ENCODE measurements at regions not wholly inside any gene's neighbourhood (a gene's known extent, or its start where the extent isn't known, plus 50 kb on each side); places are given as distances from the start of the nearest gene placed in this dataset.
"Not testable (repeated sequence)": the region's sequence is repeated elsewhere in the genome, so short reads cannot be mapped to it uniquely, and the experiment has no call there.

DNA sequence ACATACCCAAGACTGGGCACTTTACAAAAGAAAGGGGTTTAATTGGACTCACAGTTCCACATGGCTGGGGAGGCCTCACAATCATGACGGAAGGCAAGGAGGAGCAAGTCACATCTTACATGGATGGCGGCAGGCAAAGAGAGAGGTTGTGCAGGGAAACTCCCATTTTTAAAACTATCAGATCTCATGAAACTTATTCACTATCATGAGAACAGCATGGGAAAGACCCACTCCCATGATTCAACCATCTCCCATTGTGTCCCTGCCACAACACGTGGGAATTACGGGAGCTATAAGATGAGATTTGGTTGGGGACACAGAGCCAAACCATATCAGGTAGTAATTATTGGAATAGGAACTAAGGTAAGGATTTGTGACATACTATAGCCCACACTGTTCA is 101.6 kb upstream of the ADTRP start:
- not testable (repeated sequence) for H3K27me3 Mint-ChIP-seq (ENCODE audit: low read depth, unreplicated experiment); DNase-seq (ENCODE audit: low read depth); H3K4me1 ChIP-seq (ENCODE audit: insufficient read depth, low read length); H3K9me3 ChIP-seq (ENCODE audit: insufficient read depth, low read depth, low read length); H3K4me1 Mint-ChIP-seq (ENCODE audit: low read depth, unreplicated experiment); H3K4me3 Mint-ChIP-seq (ENCODE audit: unreplicated experiment); H4K20me1 ChIP-seq (ENCODE audit: insufficient read depth, low read length); H3K36me3 Mint-ChIP-seq (ENCODE audit: low read depth, unreplicated experiment); H2AFZ ChIP-seq (ENCODE audit: low read depth, low read length); H3K4me3 ChIP-seq (ENCODE audit: insufficient read depth, low read depth, low read length); H3K9ac ChIP-seq (ENCODE audit: low read length); H3K4me2 ChIP-seq (ENCODE audit: low read length); H3K79me2 ChIP-seq (ENCODE audit: insufficient read depth, low read length); H3K36me3 ChIP-seq (ENCODE audit: insufficient read depth, low read length); H3K27me3 ChIP-seq (ENCODE audit: insufficient read depth, low read length); FAIRE-seq; H3K27ac ChIP-seq (ENCODE audit: low read depth, low read length); H3K27ac Mint-ChIP-seq (ENCODE audit: unreplicated experiment)
- H3K9me3 Mint-ChIP-seq (ENCODE audit: unreplicated experiment), result peaks cover 15% of the 10 kb centered on the region

DNA sequence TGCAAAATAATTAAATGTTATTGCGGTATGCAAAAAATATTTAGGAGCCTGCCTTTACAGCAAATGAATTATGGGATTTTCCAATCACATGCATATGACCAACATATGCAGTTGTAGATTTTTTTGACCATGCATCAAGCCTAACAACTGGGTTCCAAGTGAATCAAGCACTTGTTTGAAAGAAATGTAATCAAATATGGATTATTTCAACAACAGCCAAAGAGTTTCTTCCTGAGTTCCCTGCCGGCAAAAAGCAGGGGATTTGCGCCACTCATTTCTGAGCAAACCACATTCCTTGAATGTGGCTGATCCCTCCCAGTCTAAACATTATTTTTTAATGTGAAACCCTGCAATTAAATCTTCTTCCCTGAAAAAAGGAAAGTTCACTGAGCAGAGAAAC is 100.1 kb upstream of the ADTRP start:
- no peaks in the 10 kb centered on the region for H3K27me3 ChIP-seq (ENCODE audit: insufficient read depth, low read length)
- no peak for FAIRE-seq
- H3K27me3 Mint-ChIP-seq (ENCODE audit: low read depth, unreplicated experiment), result no peaks in the 10 kb centered on the region
- H3K9me3 ChIP-seq (ENCODE audit: insufficient read depth, low read depth, low read length), result no peaks in the 10 kb centered on the region
- peak overlapping the region; percentile 3 for H3K4me3 Mint-ChIP-seq (ENCODE audit: unreplicated experiment)
- no peak overlapping the region for H3K4me2 ChIP-seq (ENCODE audit: low read length)
- no peaks in the 10 kb centered on the region for H3K36me3 ChIP-seq (ENCODE audit: insufficient read depth, low read length)
- H2AFZ ChIP-seq (ENCODE audit: low read depth, low read length), result no peak overlapping the region
- no peaks in the 10 kb centered on the region for H4K20me1 ChIP-seq (ENCODE audit: insufficient read depth, low read length)
- no peak for DNase-seq (ENCODE audit: low read depth)
- no peak overlapping the region for H3K4me3 ChIP-seq (ENCODE audit: insufficient read depth, low read depth, low read length)
- no peak overlapping the region for H3K27ac ChIP-seq (ENCODE audit: low read depth, low read length)
- no peaks in the 10 kb centered on the region for H3K79me2 ChIP-seq (ENCODE audit: insufficient read depth, low read length)
- peaks cover 13% of the 10 kb centered on the region for H3K9me3 Mint-ChIP-seq (ENCODE audit: unreplicated experiment)
- H3K36me3 Mint-ChIP-seq (ENCODE audit: low read depth, unreplicated experiment), result peaks cover 2% of the 10 kb centered on the region
- H3K9ac ChIP-seq (ENCODE audit: low read length), result no peak overlapping the region
- peaks cover 1% of the 10 kb centered on the region for H3K4me1 Mint-ChIP-seq (ENCODE audit: low read depth, unreplicated experiment)
- TF ChIP-seq, protein P1, sequence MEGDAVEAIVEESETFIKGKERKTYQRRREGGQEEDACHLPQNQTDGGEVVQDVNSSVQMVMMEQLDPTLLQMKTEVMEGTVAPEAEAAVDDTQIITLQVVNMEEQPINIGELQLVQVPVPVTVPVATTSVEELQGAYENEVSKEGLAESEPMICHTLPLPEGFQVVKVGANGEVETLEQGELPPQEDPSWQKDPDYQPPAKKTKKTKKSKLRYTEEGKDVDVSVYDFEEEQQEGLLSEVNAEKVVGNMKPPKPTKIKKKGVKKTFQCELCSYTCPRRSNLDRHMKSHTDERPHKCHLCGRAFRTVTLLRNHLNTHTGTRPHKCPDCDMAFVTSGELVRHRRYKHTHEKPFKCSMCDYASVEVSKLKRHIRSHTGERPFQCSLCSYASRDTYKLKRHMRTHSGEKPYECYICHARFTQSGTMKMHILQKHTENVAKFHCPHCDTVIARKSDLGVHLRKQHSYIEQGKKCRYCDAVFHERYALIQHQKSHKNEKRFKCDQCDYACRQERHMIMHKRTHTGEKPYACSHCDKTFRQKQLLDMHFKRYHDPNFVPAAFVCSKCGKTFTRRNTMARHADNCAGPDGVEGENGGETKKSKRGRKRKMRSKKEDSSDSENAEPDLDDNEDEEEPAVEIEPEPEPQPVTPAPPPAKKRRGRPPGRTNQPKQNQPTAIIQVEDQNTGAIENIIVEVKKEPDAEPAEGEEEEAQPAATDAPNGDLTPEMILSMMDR (IDR thresholded peaks at IDR 0.05; ENCODE audit: insufficient read depth, low read depth, low read length), result no peak
- TF ChIP-seq EZH2 (IDR thresholded peaks at IDR 0.05; ENCODE audit: insufficient read depth, low read length), result no peak
- no peaks in the 10 kb centered on the region for H3K4me1 ChIP-seq (ENCODE audit: insufficient read depth, low read length)
- no peak overlapping the region for H3K27ac Mint-ChIP-seq (ENCODE audit: unreplicated experiment)

DNA sequence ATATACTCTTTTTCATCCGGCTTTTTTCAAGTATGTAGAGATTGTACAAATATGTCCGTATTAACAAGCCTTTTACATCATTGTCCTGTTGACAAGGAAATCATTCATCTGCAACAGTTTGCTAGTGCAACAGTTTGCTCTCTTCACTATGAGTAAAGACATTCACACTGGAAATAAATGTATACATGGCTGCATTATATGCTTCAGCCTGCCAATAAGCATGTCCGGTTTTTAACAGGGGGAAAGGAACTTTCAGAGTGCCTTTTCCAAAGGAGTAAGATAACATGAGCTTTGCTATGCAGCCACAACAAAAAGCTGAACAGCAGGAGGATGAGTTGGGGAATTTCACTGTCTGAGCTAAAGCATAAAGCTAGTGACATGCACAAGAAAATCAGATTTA is 99.4 kb upstream of the ADTRP start:
- H3K4me3 ChIP-seq (ENCODE audit: insufficient read depth, low read depth, low read length), result no peak overlapping the region
- H3K27ac ChIP-seq (ENCODE audit: low read depth, low read length), result no peak overlapping the region
- no peaks in the 10 kb centered on the region for H4K20me1 ChIP-seq (ENCODE audit: insufficient read depth, low read length)
- no peak overlapping the region for H3K4me3 Mint-ChIP-seq (ENCODE audit: unreplicated experiment)
- no peak for TF ChIP-seq EZH2 (IDR thresholded peaks at IDR 0.05; ENCODE audit: insufficient read depth, low read length)
- TF ChIP-seq, protein P1 (IDR thresholded peaks at IDR 0.05; ENCODE audit: insufficient read depth, low read depth, low read length), result no peak
- H3K4me2 ChIP-seq (ENCODE audit: low read length), result no peak overlapping the region
- H3K27ac Mint-ChIP-seq (ENCODE audit: unreplicated experiment), result no peak overlapping the region
- no peaks in the 10 kb centered on the region for H3K36me3 ChIP-seq (ENCODE audit: insufficient read depth, low read length)
- H3K9ac ChIP-seq (ENCODE audit: low read length), result no peak overlapping the region
- H3K9me3 Mint-ChIP-seq (ENCODE audit: unreplicated experiment), result peaks cover 13% of the 10 kb centered on the region
- DNase-seq (ENCODE audit: low read depth) (no peak), FAIRE-seq (no peak)
- no peak overlapping the region for H2AFZ ChIP-seq (ENCODE audit: low read depth, low read length)
- no peaks in the 10 kb centered on the region for H3K27me3 Mint-ChIP-seq (ENCODE audit: low read depth, unreplicated experiment)
- H3K9me3 ChIP-seq (ENCODE audit: insufficient read depth, low read depth, low read length), result no peaks in the 10 kb centered on the region
- no peaks in the 10 kb centered on the region for H3K79me2 ChIP-seq (ENCODE audit: insufficient read depth, low read length)
- H3K4me1 Mint-ChIP-seq (ENCODE audit: low read depth, unreplicated experiment), result peaks cover 1% of the 10 kb centered on the region
- peaks cover 2% of the 10 kb centered on the region for H3K36me3 Mint-ChIP-seq (ENCODE audit: low read depth, unreplicated experiment)
- H3K27me3 ChIP-seq (ENCODE audit: insufficient read depth, low read length), result no peaks in the 10 kb centered on the region
- H3K4me1 ChIP-seq (ENCODE audit: insufficient read depth, low read length), result no peaks in the 10 kb centered on the region
